ENCODE measurements at regions not wholly inside any gene's neighbourhood (a gene's known extent, or its start where the extent isn't known, plus 50 kb on each side); places are given as distances from the start of the nearest gene placed in this dataset.

DNA sequence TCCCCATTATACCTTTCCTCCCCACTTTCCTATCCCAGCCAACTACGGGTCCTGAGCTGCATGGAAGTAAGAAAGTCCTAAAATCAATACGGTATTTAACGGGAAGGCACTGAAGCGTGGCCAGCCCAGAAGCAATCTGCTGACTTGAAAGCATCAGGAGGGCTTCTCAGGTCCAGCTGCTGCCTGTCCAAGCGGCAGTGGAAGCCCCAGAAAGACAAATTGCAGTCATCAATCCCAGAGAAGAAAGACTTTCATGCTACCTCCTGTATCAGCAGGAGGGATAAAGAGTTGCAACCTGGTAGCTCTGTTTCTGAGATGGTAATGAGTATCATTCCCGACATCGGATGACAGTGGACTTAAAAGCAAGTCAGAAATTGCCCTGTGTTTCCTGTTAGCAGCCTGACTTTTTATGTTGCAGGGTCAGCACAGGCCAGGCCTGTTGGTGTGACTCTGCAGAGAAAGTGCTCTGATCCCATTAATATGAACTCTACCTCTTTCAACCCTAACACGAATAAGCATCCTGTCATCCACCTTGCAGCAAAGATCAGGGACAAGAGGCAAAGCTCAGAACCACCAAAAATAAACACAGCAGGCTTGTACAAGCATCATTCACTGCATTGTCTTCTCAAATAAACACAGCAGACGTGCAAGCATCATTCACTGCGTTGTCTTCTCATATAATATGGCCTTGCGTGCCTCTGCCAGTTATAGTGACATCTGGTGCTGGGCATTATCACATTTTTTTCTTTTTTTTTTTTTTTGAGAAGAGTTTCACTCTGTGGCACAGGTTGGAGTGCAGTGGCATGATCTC is 358.6 kb upstream of the CDH11 start:
- DNase-seq (ENCODE audit: low read depth in 2 of 2) = no peak

- no peak for DNase-seq (ENCODE audit: low read depth in 2 of 2)
These were observed 354.6 kb upstream of the CDH11 start for GRCh38 chr16:65476448-65476955.

- no peak for DNase-seq (ENCODE audit: low read depth in 2 of 2)
These were observed 351.8 kb upstream of the CDH11 start for GRCh38 chr16:65473699-65474098.

DNA sequence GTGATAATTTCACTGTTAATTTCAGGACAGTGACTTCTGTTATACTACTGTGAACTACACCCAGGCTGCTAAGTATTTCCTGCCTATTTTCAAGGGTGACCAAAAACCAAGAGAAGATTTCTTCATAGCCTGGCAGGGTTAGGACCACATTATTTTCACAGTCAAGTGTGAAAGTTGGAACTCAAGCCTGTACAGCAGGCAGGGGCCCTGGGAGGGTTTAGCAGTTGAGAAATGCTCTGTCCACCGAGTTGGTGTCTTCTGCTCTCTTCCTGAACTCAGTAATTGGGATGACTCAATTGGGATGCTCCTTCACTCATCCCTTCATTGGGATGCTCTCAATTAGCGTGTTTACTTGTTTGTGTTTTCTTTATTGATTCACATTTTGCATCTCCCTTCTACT is 347.3 kb upstream of the CDH11 start:
- DNase-seq (ENCODE audit: low read depth in 2 of 2) = no peak

GRCh38 chr16:65468133-65468532 is 346.3 kb upstream of the CDH11 start:
- no peak for DNase-seq (ENCODE audit: low read depth in 2 of 2)

GRCh38 chr16:65463652-65464260 is 341.9 kb upstream of the CDH11 start:
- DNase-seq (ENCODE audit: low read depth in 2 of 2) = no peak

DNA sequence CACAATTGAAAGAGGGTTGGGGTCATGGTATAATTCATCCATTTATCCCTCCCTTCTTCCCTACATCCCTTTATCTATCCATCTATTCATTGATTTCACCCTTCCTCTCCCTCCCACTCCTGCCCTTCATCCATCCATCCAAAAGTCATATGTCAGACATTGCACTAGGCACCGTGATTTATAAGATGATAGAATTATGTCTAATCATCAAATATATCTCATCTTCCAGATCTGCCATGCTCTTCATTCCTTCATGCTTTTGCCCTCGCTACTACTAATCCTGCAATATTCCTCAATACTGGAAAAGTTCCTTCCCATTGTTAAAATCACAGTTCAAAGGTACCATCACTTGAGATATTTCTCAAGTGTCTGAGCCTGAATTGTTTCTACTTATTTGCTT is 335.2 kb upstream of the CDH11 start:
- DNase-seq (ENCODE audit: low read depth in 2 of 2) = no peak

GRCh38 chr16:65455761-65456160 is 333.9 kb upstream of the CDH11 start:
- no peak for DNase-seq (ENCODE audit: low read depth in 2 of 2)

GRCh38 chr16:65453646-65454045 is 331.8 kb upstream of the CDH11 start:
- DNase-seq (ENCODE audit: low read depth in 2 of 2) = no peak

- no peak for DNase-seq (ENCODE audit: low read depth in 2 of 2)
These were observed 327.7 kb upstream of the CDH11 start for GRCh38 chr16:65449526-65449925.

- DNase-seq (ENCODE audit: low read depth in 2 of 2) = no peak
These were observed 324.6 kb upstream of the CDH11 start for GRCh38 chr16:65446427-65446826.

DNA sequence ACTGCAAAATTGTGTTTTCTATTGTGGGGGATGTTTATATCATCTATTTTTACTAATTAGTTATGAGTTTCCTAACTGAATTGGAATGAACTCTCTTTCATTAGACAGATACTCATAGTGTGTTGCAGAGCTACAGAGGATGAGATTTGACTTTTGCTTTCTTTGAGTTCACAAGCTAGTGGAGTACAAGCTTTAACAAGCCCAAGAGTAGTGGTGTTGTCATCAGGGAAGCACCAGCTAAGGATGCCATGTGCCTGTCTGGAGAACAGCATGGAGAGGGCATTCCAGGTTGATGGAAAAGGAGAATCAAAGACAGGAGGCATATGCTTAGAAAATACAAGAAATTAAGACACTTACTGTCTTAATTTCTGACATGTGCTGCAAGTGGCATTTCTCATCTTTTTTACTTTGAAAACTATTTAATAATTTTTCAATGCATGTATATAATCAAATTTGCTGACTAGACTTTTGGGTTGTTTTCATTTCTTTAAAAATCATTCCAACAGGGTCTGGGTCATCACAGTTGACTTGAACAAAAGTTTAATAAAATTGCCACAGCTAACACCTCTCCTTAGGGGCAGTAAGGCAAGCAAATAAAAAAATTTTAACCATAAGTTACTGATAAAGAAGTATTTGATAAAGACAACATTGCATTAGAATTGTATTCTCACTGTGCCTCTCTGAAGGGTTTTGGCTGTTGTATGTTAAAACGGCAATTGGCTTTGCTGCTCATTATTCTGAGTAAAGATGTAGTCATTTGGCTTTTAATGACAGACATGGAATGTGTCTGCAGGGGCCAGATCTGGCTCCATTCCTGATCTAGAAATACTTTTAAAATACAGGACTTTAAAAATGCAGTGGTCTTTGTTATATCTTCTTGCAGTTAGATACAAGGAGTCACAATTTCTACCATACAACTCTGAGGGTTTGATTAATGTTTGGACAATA is 323.7 kb upstream of the CDH11 start:
- DNase-seq (ENCODE audit: low read depth in 2 of 2) = no peak

DNA sequence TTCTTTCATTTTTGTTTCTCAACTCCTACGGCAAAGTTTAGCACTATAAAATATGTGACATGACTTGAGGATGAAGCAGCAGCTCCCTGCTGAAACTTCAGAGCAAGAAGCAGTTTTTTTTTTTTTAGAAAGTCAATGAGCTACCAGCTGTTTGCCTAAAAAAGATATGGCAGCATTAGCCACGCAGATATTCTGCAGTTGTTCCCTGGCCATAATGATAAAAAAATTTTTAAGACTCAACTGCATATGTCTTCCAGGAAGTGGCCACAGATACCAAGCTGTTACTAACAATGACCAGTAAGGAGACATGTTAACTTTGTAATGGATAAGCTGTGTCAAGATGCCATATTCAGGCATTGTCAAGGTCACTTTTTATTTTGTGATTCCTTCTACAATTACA is 319.6 kb upstream of the CDH11 start:
- DNase-seq (ENCODE audit: low read depth in 2 of 2) = no peak

DNA sequence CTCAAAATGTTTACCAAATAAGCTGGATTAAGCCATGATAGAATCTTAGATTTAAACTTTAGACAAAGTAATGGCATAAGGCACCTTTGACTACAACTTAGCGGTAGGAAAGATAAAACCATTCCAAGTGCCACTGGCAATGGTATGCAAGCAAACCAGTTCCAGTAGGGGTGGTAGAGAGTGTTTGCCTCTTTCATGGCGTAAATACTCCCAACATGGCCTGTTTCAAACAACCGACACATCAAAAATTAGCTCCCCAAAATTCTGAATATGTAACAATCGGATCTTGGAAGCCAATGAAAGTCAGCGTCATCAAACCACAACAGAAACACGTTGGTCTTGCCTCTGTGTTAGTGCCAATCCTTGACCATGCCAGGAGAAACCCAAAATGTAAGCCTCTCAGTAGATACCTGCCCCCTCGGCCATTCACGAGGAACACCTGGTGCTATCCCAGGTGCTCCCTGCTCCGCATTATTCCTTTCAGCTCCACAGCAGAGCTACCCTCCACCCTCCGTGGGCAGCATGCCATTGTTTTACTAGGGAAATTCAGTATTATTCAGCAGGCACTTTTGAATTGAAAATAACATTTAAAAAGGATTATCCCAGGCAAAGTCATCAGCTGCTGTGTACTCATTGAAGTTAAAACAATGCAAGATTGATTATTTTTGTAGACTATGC is 307.8 kb upstream of the CDH11 start:
- no peak for DNase-seq (ENCODE audit: low read depth in 2 of 2)

- DNase-seq (ENCODE audit: low read depth in 2 of 2) = no peak
These were observed 304.6 kb upstream of the CDH11 start for GRCh38 chr16:65426484-65426883.

GRCh38 chr16:65422934-65423333 is 301.1 kb upstream of the CDH11 start:
- no peak for DNase-seq (ENCODE audit: low read depth in 2 of 2)

- DNase-seq (ENCODE audit: low read depth in 2 of 2) = no peak
These were observed 299.7 kb upstream of the CDH11 start for GRCh38 chr16:65421596-65421995.

GRCh38 chr16:65418435-65418834 is 296.6 kb upstream of the CDH11 start:
- no peak for DNase-seq (ENCODE audit: low read depth in 2 of 2)

- no peak for DNase-seq (ENCODE audit: low read depth in 2 of 2)
These were observed 293.6 kb upstream of the CDH11 start for GRCh38 chr16:65415460-65415859.

- peak in 1 of 2 donors; percentile 48 for DNase-seq (ENCODE audit: low read depth in 2 of 2)
These were observed 292.6 kb upstream of the CDH11 start for GRCh38 chr16:65414284-65414984.

DNA sequence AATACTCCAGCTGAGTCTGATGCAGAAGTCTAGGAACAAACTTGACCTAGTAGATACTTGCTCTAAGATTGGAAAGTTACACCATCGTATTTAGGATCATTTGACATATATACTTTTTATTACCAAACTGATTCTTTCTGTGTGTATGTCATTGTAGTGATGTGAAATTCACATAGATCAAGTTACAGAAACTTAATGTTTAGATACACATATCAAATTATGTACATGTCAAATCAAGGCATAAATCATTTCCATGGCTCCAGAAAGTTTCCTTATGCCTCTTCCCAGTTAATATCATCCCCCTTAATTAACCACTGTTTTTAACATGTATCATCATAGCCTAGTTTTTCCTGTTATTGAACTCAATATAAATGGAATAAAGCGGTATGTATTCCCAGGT is 292.0 kb upstream of the CDH11 start:
- DNase-seq (ENCODE audit: low read depth in 2 of 2) = no peak

All from lung microvascular endothelial cell (primary cell).